CD4-positive, alpha-beta T cell treated with Interleukin-15 for 1 hour (primary cell): ENCODE measurements at regions not wholly inside any gene's neighbourhood (a gene's known extent, or its start where the extent isn't known, plus 50 kb on each side); places are given as distances from the start of the nearest gene placed in this dataset.

Experiments used
- DNase-seq: peaks from one replicate; pipeline ENCODE4 v3.0.0-alpha.2; 2020

GRCh38 chr6:163667372-163668060 lies 253.0 kb downstream of the QKI start:
- peak; percentile 67 for DNase-seq

GRCh38 chr6:163665464-163665863 lies 250.9 kb downstream of the QKI start:
- no peak for DNase-seq

GRCh38 chr6:163663575-163663974 lies 249.1 kb downstream of the QKI start:
- DNase-seq, result no peak

GRCh38 chr6:163662604-163663225 lies 248.2 kb downstream of the QKI start:
- DNase-seq, result no peak

- DNase-seq, result no peak
Measured at GRCh38 chr6:163661272-163661671, 246.8 kb downstream of the QKI start.

- DNase-seq, result no peak
Measured at GRCh38 chr6:163659803-163660202, 245.3 kb downstream of the QKI start.

- no peak for DNase-seq
Measured at GRCh38 chr6:163655217-163656121, 241.0 kb downstream of the QKI start.

GRCh38 chr6:163651915-163652668 lies 237.6 kb downstream of the QKI start:
- no peak for DNase-seq

- no peak for DNase-seq
Measured at GRCh38 chr6:163651426-163651825, 236.9 kb downstream of the QKI start.

- no peak for DNase-seq
Measured at GRCh38 chr6:163648868-163649267, 234.3 kb downstream of the QKI start.

- DNase-seq, result no peak
Measured at GRCh38 chr6:163647624-163648023, 233.1 kb downstream of the QKI start.

- DNase-seq, result no peak
Measured at GRCh38 chr6:163646866-163647265, 232.3 kb downstream of the QKI start.

- DNase-seq, result no peak
Measured at GRCh38 chr6:163646133-163646532, 231.6 kb downstream of the QKI start.

- no peak for DNase-seq
Measured at GRCh38 chr6:163645560-163645959, 231.0 kb downstream of the QKI start.

GRCh38 chr6:163643866-163644265 lies 229.3 kb downstream of the QKI start:
- DNase-seq, result no peak

- no peak for DNase-seq
Measured at GRCh38 chr6:163641706-163642105, 227.2 kb downstream of the QKI start.

GRCh38 chr6:163640641-163641040 lies 226.1 kb downstream of the QKI start:
- DNase-seq, result no peak

GRCh38 chr6:163637524-163637923 lies 223.0 kb downstream of the QKI start:
- no peak for DNase-seq

GRCh38 chr6:163635731-163636364 lies 221.3 kb downstream of the QKI start:
- DNase-seq, result no peak

GRCh38 chr6:163635315-163635714 lies 220.8 kb downstream of the QKI start:
- no peak for DNase-seq

- DNase-seq, result no peak
Measured at GRCh38 chr6:163634211-163635171, 220.0 kb downstream of the QKI start.
